ENCODE measurements at regions not wholly inside any gene's neighbourhood (a gene's known extent, or its start where the extent isn't known, plus 50 kb on each side); places are given as distances from the start of the nearest gene placed in this dataset.
"Not testable (repeated sequence)": the region's sequence is repeated elsewhere in the genome, so short reads cannot be mapped to it uniquely, and the experiment has no call there.

DNA sequence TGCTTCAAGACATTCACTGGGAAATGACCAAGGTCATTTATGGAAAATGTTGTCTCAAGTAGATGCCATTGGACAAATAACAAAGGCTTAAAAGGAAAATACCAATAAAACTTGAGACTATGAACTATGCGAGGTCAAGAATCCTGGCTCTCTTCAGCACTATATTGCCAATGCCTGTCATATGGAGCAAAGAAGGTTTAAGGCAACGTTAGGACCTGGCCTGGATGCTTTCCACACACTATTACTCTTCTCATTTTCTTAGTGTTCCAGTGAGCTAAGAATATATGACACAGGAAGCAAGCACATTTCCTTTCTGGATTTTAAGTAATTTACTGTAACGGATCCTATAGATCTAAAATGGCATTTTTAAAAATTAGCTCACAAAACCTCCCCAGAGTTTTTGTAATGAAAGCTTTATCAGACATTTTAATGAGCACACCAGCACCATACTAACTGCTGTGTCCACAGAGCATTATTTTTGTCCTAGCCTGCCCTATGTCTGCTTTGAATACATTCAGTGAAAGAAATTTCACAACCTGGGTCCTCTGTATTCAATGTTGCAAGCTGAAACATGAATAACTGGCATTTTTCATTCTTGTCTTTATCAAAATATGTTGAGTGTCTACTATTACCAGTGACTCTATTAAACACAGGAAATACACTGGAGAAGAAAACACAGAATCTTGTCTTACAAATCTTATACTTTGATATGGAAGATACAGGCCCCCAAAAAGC lies 315.6 kb downstream of the CETN3 start:
- Histone ChIP-seq H3K4me3 (ENCODE audit: low read length) (no peak overlapping the region), H3K36me3 (ENCODE audit: insufficient read depth, low read length) (no peaks in the 10 kb centered on the region), H3K27me3 (ENCODE audit: control insufficient read depth, insufficient read depth, low read length) (no peaks in the 10 kb centered on the region), H3K9me3 (replicated peaks; ENCODE audit: low read length) (no peaks in the 10 kb centered on the region), H3K4me2 (ENCODE audit: low read length) (no peak overlapping the region), H3K9ac (ENCODE audit: low read depth, low read length) (no peak overlapping the region), H3K4me1 (ENCODE audit: control insufficient read depth, insufficient read depth, low read length) (peaks cover 7% of the 10 kb centered on the region)

GRCh38 chr5:90092734-90093133 lies 316.8 kb downstream of the CETN3 start:
- Histone ChIP-seq H3K9me3 (replicated peaks; ENCODE audit: low read length) (no peaks in the 10 kb centered on the region), H3K4me1 (ENCODE audit: control insufficient read depth, insufficient read depth, low read length) (peaks cover 7% of the 10 kb centered on the region), H3K9ac (ENCODE audit: low read depth, low read length) (no peak overlapping the region), H3K4me2 (ENCODE audit: low read length) (no peak overlapping the region), H3K27me3 (ENCODE audit: control insufficient read depth, insufficient read depth, low read length) (no peaks in the 10 kb centered on the region), H3K4me3 (ENCODE audit: low read length) (no peak overlapping the region), H3K36me3 (ENCODE audit: insufficient read depth, low read length) (no peaks in the 10 kb centered on the region)

- H3K4me1 ChIP-seq (ENCODE audit: control insufficient read depth, insufficient read depth, low read length): no peaks in the 10 kb centered on the region
- H3K4me2 ChIP-seq (ENCODE audit: low read length): no peak overlapping the region
- H3K4me3 ChIP-seq (ENCODE audit: low read length): no peak overlapping the region
- H3K36me3 ChIP-seq (ENCODE audit: insufficient read depth, low read length): no peaks in the 10 kb centered on the region
- no peak overlapping the region for H3K9ac ChIP-seq (ENCODE audit: low read depth, low read length)
- H3K9me3 ChIP-seq (replicated peaks; ENCODE audit: low read length): no peaks in the 10 kb centered on the region
- no peaks in the 10 kb centered on the region for H3K27me3 ChIP-seq (ENCODE audit: control insufficient read depth, insufficient read depth, low read length)
These were observed 325.2 kb downstream of the CETN3 start for GRCh38 chr5:90084342-90084741.

DNA sequence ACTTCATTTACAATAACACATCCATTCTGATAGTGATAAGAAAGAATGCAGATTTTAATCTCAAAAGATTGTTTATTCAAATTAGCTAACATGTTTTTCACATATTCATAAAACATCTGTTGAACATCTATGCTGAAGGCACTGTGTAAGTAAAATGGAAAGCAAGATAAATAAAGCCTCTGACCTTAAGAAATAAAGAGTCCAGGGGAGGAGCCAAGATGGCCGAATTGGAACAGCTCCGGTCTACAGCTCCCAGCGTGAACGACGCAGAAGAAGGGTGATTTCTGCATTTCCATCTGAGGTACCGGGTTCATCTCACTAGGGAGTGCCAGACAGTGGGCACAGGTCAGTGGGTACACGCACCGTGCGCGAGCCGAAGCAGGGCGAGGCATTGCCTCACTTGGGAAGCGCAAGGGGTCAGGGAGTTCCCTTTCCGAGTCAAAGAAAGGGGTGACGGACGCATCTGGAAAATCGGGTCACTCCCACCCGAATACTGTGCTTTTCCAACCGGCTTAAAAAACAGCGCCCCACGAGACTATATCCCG lies 336.5 kb downstream of the CETN3 start:
- H3K27me3 ChIP-seq (ENCODE audit: control insufficient read depth, insufficient read depth, low read length); H3K9me3 ChIP-seq (replicated peaks; ENCODE audit: low read length): not testable (repeated sequence)

DNA sequence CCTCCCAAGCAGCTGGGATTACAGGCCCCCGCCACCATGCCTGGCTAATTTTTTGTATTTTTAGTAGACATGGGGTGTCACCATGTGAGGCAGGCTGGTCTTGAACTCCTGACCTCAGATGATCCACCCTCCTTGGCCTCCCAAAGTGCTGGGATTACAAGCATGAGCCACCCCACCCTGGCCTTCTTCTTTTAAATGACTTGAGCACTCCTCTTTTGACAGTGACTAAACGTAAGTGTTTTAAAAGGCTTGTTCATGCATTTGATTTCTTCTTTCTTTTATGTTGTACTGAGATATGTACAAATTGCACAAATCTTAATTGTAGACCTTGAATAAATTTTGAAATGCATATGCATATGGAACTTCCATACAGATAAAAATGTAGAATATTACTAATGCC lies 337.9 kb downstream of the CETN3 start:
- Histone ChIP-seq H3K9me3 (replicated peaks; ENCODE audit: low read length) (no peaks in the 10 kb centered on the region), H3K4me2 (ENCODE audit: low read length) (no peak overlapping the region), H3K36me3 (ENCODE audit: insufficient read depth, low read length) (no peaks in the 10 kb centered on the region), H3K27me3 (ENCODE audit: control insufficient read depth, insufficient read depth, low read length) (no peaks in the 10 kb centered on the region), H3K4me1 (ENCODE audit: control insufficient read depth, insufficient read depth, low read length) (no peaks in the 10 kb centered on the region), H3K4me3 (ENCODE audit: low read length) (no peak overlapping the region), H3K9ac (ENCODE audit: low read depth, low read length) (no peak overlapping the region)

More for the DNA sequence above, 336.5 kb downstream of the CETN3 start:
- H3K9ac ChIP-seq (ENCODE audit: low read depth, low read length); H3K4me1 ChIP-seq (ENCODE audit: control insufficient read depth, insufficient read depth, low read length); H3K4me2 ChIP-seq (ENCODE audit: low read length); H3K36me3 ChIP-seq (ENCODE audit: insufficient read depth, low read length); H3K4me3 ChIP-seq (ENCODE audit: low read length): not testable (repeated sequence)

GRCh38 chr5:90071066-90071465 lies 338.5 kb downstream of the CETN3 start:
- no peaks in the 10 kb centered on the region for H3K27me3 ChIP-seq (ENCODE audit: control insufficient read depth, insufficient read depth, low read length)
- H3K4me2 ChIP-seq (ENCODE audit: low read length): no peak overlapping the region
- H3K9ac ChIP-seq (ENCODE audit: low read depth, low read length): no peak overlapping the region
- H3K4me1 ChIP-seq (ENCODE audit: control insufficient read depth, insufficient read depth, low read length): no peaks in the 10 kb centered on the region
- H3K36me3 ChIP-seq (ENCODE audit: insufficient read depth, low read length): no peaks in the 10 kb centered on the region
- no peaks in the 10 kb centered on the region for H3K9me3 ChIP-seq (replicated peaks; ENCODE audit: low read length)
- H3K4me3 ChIP-seq (ENCODE audit: low read length): no peak overlapping the region

DNA sequence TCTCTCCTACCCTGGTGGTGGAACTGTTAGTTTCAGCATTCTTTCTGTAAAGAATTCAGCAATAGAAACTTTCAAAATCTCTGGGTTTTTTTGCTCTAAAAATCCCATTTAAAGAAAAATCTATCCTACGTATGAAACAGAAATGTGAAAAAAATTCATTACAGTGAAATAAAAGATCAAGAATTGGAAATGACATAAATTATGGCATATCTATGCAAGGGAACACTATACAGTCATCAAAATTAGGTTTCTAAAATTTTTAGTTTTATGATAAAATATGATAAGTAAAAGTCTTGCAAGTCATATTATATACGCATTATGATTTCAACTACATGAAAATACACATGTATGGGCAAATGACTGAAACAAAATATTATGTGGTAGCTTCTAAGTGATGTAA lies 342.6 kb downstream of the CETN3 start:
- Histone ChIP-seq H3K36me3 (ENCODE audit: insufficient read depth, low read length) (no peaks in the 10 kb centered on the region), H3K4me1 (ENCODE audit: control insufficient read depth, insufficient read depth, low read length) (no peaks in the 10 kb centered on the region), H3K9ac (ENCODE audit: low read depth, low read length) (no peak overlapping the region), H3K27me3 (ENCODE audit: control insufficient read depth, insufficient read depth, low read length) (no peaks in the 10 kb centered on the region), H3K9me3 (replicated peaks; ENCODE audit: low read length) (no peaks in the 10 kb centered on the region), H3K4me2 (ENCODE audit: low read length) (no peak overlapping the region), H3K4me3 (ENCODE audit: low read length) (no peak overlapping the region)

DNA sequence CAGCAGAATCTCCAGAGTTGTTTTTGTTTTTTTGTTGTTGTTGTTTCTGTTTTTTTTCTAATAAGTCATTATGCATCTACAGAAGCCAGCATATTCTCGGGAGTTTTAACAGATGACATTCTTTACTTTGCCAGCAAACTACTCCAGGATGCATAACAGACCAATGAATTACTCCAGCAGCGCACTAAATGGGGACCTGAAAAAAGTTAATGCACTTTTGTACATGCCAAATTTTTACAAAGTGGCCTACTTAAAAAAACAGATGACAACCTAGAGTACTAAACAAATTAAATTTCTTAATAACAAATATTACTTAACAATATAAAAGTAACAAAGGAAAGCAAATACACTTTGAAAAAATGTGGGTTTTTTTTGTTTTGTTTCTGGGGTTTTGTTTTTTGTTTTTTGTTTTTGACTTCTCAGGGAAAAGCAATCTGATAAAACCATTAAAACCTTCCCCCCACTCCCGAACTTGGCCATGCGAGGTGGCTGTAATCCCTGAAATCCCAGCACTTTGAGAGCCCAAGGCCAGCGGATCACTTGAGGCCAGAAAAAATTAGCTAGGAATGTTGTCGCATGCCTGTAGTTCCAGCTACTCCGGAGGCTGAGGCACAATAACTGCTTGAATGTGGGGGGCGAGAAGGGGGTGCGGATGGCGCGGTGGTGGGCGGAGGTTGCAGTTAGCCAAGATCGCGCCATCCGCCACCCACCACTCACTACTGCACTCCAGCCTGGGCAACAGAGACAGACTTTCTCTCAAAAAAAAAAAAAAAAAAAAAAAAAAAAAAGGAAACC lies 352.4 kb downstream of the CETN3 start:
- H3K9ac ChIP-seq (ENCODE audit: low read depth, low read length): no peak overlapping the region
- no peaks in the 10 kb centered on the region for H3K9me3 ChIP-seq (replicated peaks; ENCODE audit: low read length)
- peaks cover 32% of the 10 kb centered on the region for H3K4me1 ChIP-seq (ENCODE audit: control insufficient read depth, insufficient read depth, low read length)
- H3K36me3 ChIP-seq (ENCODE audit: insufficient read depth, low read length): no peaks in the 10 kb centered on the region
- H3K4me2 ChIP-seq (ENCODE audit: low read length): peak overlapping the region; percentile 65
- H3K27me3 ChIP-seq (ENCODE audit: control insufficient read depth, insufficient read depth, low read length): no peaks in the 10 kb centered on the region
- no peak overlapping the region for H3K4me3 ChIP-seq (ENCODE audit: low read length)

DNA sequence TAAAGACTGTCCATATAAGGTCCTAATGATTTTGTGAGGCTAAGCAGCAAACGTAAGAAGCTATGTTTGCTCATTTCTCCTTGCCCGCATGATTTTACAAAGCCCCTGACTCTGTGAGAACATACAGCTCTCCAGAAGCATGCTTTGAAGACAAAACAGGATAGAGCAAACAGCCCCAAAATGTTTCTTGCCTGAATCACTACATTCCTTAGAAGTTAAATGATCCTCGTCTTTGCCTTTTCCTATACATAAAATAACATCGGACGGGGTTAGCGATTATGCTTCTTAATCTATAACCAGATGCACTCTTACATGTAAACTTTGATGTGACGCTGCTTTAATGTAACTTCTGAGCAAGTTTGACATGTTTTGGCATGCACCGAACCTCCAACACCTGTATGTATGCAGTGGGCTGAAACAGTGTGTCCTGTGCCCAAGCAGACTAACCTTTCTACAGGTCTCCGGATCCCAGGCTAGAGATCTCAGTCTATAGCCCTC lies 353.7 kb downstream of the CETN3 start:
- peak overlapping the region; percentile 15 for H3K4me3 ChIP-seq (ENCODE audit: low read length)
- H3K27me3 ChIP-seq (ENCODE audit: control insufficient read depth, insufficient read depth, low read length): no peaks in the 10 kb centered on the region

DNA sequence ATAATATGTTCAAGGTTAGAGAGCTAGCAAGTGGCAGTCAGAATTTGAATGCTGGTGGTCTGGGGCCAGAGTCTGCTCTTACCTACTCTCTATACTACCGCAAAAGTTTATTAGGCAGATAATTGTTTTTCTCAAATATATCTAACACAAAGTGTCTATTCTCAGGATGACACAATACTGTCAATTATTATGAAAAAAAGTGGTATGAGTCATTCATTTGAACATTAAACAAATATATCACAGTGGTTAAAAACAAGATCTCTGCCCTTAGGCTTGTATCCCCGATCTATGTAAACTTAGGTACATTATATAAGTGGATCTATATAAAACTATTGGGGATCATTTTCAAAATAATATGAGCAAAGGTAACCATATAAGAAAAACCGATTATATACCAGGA lies 354.9 kb downstream of the CETN3 start:
- H3K27me3 ChIP-seq (ENCODE audit: control insufficient read depth, insufficient read depth, low read length): no peaks in the 10 kb centered on the region
- H3K4me2 ChIP-seq (ENCODE audit: low read length): no peak overlapping the region
- H3K9ac ChIP-seq (ENCODE audit: low read depth, low read length): no peak overlapping the region
- no peaks in the 10 kb centered on the region for H3K36me3 ChIP-seq (ENCODE audit: insufficient read depth, low read length)
- no peaks in the 10 kb centered on the region for H3K9me3 ChIP-seq (replicated peaks; ENCODE audit: low read length)
- H3K4me1 ChIP-seq (ENCODE audit: control insufficient read depth, insufficient read depth, low read length): peaks cover 32% of the 10 kb centered on the region
- no peak overlapping the region for H3K4me3 ChIP-seq (ENCODE audit: low read length)

More for the DNA sequence above, 353.7 kb downstream of the CETN3 start:
- peaks cover 32% of the 10 kb centered on the region for H3K4me1 ChIP-seq (ENCODE audit: control insufficient read depth, insufficient read depth, low read length)
- H3K4me2 ChIP-seq (ENCODE audit: low read length): peak overlapping the region; percentile 65
- H3K9ac ChIP-seq (ENCODE audit: low read depth, low read length): peak overlapping the region; percentile 43
- no peaks in the 10 kb centered on the region for H3K36me3 ChIP-seq (ENCODE audit: insufficient read depth, low read length)
- H3K9me3 ChIP-seq (replicated peaks; ENCODE audit: low read length): no peaks in the 10 kb centered on the region

DNA sequence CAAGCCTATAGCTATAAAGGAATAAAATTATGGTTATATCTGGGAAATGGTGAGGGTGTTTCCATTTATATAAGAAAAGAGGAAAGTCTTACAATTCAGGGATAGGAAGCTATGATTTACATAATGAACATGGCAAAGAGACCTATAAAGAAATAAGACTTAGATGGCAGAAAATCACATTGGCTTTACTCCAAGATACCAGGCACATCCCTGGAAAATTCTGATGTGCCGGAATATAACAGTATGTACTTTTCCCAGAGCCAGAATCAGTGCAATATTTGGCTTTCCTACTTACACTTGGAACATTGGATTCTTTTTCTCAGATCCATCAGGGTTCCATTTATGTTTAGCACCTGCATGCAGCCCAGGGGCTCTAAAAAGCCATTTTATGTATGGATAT lies 357.8 kb downstream of the CETN3 start:
- Histone ChIP-seq H3K4me1 (ENCODE audit: control insufficient read depth, insufficient read depth, low read length) (peaks cover 26% of the 10 kb centered on the region), H3K36me3 (ENCODE audit: insufficient read depth, low read length) (no peaks in the 10 kb centered on the region), H3K27me3 (ENCODE audit: control insufficient read depth, insufficient read depth, low read length) (no peaks in the 10 kb centered on the region), H3K4me2 (ENCODE audit: low read length) (no peak overlapping the region), H3K9me3 (replicated peaks; ENCODE audit: low read length) (no peaks in the 10 kb centered on the region), H3K4me3 (ENCODE audit: low read length) (no peak overlapping the region), H3K9ac (ENCODE audit: low read depth, low read length) (no peak overlapping the region)
